ENCODE measurements at regions not wholly inside any gene's neighbourhood (a gene's known extent, or its start where the extent isn't known, plus 50 kb on each side); places are given as distances from the start of the nearest gene placed in this dataset.

- H3K4me3 ChIP-seq (ENCODE audit: low read length) = no peak overlapping the region
- DNase-seq (ENCODE audit: low read depth, low spot score) = no peak
Measured at GRCh38 chr13:63546524-63546923, 2130.9 kb upstream of the PCDH20 start.

DNA sequence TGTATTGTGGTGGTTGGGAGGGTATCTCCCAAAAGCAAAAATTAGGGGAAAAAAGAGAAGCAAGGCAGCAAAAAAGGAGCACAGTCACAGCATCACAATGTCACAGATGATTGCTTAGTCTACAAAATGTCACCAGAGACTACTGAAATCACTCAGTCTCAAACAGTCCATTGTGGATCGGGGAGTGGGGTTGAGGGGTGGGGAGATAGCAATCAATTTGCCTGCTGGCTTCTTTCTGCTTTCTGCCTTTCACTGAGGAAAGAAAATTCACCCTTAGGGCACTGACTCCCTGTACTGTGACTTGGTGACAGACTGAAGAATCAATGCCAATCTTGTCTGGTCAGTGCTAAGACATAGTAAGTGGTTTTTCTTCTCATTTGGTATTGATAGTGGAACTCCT, 2127.1 kb upstream of the PCDH20 start:
- no peak for DNase-seq (ENCODE audit: low read depth, low spot score)
- H3K4me3 ChIP-seq (ENCODE audit: low read length) = no peak overlapping the region

DNA sequence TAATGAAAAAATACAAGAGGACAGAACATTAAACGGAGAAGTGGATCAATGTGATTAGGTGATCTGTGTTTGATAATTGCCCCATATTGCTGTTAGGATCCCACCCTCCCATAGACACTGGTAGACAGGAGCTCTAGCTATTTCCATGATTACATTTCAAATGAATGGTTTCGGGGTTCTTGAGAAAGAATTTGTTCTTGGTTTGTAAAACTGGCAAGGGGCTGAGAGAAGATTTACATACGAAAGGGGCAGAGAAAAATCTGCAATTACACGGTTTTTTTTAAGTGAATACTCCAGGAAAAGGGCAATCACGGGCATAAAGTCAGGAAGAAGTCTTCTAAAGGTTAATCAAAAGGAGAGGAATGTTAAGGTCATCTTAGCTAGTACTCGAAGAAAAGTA, 2125.7 kb upstream of the PCDH20 start:
- no peak overlapping the region for H3K4me3 ChIP-seq (ENCODE audit: low read length)
- DNase-seq (ENCODE audit: low read depth, low spot score) = no peak

DNA sequence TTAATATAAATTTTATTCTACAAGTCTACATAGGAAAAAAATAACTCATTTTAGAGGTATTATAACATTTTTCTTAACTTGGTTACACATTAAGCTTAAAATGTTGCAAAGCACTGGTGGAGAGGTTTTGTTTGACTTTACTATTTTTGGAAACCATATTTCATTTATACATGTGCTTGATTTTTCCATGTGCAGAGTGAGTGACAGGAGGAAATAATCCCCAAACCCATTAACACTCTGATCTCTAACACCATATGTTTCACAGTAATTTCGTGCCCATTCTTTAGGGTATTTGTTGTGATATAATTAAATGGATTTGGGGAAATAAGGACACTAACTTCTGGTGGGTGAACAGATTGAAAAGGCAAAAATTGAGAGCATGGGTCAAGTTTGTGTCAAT, 2124.4 kb upstream of the PCDH20 start:
- DNase-seq (ENCODE audit: low read depth, low spot score) = no peak
- H3K4me3 ChIP-seq (ENCODE audit: low read length) = no peak overlapping the region

DNA sequence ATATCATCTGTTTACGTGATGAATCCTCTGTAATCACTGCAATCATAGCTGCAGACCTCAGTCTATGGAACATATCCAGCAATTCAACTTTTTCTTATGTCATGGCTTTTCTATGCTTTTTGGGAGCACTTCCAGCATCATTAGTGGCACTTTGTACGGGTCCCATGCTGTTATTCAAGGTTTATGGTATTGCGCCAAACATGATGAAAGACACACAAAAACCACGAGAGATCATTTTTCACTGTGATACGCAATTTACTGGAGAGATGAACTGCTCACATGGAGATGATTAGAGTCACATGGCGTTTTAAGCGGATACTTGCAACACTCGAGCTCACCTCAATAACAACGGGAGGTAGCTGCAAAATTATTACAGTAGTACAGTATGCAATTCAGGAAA, 2101.7 kb upstream of the PCDH20 start:
- H3K4me3 ChIP-seq (ENCODE audit: low read length) = no peak overlapping the region
- DNase-seq (ENCODE audit: low read depth, low spot score) = no peak

- no peak overlapping the region for H3K4me3 ChIP-seq (ENCODE audit: low read length)
- no peak for DNase-seq (ENCODE audit: low read depth, low spot score)
Measured at GRCh38 chr13:63516124-63516523, 2100.5 kb upstream of the PCDH20 start.

GRCh38 chr13:63514886-63515285, 2099.2 kb upstream of the PCDH20 start:
- DNase-seq (ENCODE audit: low read depth, low spot score) = no peak
- H3K4me3 ChIP-seq (ENCODE audit: low read length) = no peak overlapping the region

DNA sequence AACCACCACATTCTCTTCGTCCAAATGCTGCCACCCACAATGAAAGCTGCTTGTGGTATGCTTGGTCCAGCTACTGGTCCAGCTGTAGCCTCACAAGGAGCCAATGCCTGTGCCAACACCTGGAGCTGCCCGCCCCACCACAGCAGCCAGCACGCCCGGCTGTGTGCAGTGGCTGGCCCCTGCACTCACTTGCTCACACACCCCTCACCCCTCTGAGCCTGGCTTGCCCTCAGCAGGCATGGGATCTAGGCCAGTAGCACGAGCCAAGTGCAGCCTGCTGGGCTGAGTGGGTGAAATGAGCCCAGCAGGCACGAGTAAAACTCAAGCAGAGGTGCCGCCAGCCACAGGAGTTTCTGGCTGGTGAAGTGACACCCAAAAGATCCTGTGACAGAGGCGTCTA, 2096.4 kb upstream of the PCDH20 start:
- DNase-seq (ENCODE audit: low read depth, low spot score) = no peak
- no peak overlapping the region for H3K4me3 ChIP-seq (ENCODE audit: low read length)

DNA sequence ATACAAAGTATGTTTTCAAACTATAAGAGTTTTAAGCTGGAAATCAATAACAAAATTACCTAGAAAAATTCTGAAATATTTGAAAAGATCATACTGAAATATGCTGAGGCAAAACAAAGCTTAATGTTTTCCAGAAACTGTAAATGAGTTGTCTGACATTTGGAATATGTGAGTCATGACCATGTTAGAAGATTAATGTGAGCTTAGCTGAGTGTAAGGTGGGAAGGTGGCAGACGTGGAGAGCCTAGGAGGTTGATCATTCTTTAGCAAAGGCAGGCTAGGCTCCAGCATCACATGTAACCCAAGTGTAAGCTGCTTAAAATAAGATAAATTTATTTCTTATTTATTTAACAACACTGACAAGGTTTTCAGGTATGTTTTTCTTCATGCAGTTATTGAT, 2086.1 kb upstream of the PCDH20 start:
- DNase-seq (ENCODE audit: low read depth, low spot score) = no peak
- no peak overlapping the region for H3K4me3 ChIP-seq (ENCODE audit: low read length)

DNA sequence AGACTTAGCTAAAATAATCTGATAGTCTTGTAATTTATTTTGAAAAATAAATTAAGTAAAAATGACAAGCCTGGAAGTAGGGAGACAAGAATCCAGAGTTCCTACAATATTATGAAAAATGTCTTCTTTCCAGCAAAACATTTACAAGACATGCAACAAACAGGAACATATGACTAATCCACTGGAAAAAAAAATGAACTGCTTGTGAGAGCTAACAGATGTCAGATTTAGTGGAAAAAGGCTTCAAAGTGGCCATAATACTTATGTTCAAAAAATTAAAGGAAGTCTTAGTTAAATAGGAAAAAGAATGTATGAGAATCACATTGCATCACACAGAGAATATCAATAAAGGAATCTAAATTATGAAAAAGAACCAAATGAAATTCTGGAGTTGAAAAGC, 2082.0 kb upstream of the PCDH20 start:
- no peak for DNase-seq (ENCODE audit: low read depth, low spot score)
- no peak overlapping the region for H3K4me3 ChIP-seq (ENCODE audit: low read length)

GRCh38 chr13:63492604-63493003, 2077.0 kb upstream of the PCDH20 start:
- DNase-seq (ENCODE audit: low read depth, low spot score) = no peak
- no peak overlapping the region for H3K4me3 ChIP-seq (ENCODE audit: low read length)

GRCh38 chr13:63490149-63490548, 2074.5 kb upstream of the PCDH20 start:
- no peak for DNase-seq (ENCODE audit: low read depth, low spot score)
- H3K4me3 ChIP-seq (ENCODE audit: low read length) = no peak overlapping the region

GRCh38 chr13:63481334-63481733, 2065.7 kb upstream of the PCDH20 start:
- DNase-seq (ENCODE audit: low read depth, low spot score) = no peak
- H3K4me3 ChIP-seq (ENCODE audit: low read length) = no peak overlapping the region

- no peak for DNase-seq (ENCODE audit: low read depth, low spot score)
- H3K4me3 ChIP-seq (ENCODE audit: low read length) = no peak overlapping the region
Measured at GRCh38 chr13:63472711-63473110, 2057.1 kb upstream of the PCDH20 start.

GRCh38 chr13:63463782-63464610, 2048.3 kb upstream of the PCDH20 start:
- no peak for DNase-seq (ENCODE audit: low read depth, low spot score)
- H3K4me3 ChIP-seq (ENCODE audit: low read length) = no peak overlapping the region

GRCh38 chr13:63460462-63461090, 2044.9 kb upstream of the PCDH20 start:
- no peak for DNase-seq (ENCODE audit: low read depth, low spot score)
- no peak overlapping the region for H3K4me3 ChIP-seq (ENCODE audit: low read length)

DNA sequence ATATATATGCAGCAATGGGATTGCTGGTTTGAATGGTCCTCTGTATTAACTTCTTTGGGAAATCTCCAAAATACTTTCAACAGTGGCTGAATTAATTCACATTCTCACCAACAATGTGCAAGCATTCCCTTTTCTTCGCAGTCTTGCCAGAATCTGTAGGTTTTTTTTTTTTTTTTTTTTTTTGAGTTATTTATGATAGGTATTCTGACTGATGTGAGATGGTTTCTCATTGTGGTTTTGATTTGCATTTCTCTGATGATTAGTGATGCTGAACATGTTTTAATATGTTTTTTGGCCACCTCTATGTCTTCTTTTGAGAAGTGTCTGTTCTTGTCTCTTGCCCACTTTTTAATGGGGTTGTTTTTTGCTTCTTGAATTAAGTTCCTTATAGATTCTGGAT, 2041.5 kb upstream of the PCDH20 start:
- H3K4me3 ChIP-seq (ENCODE audit: low read length) = no peak overlapping the region
- no peak for DNase-seq (ENCODE audit: low read depth, low spot score)

DNA sequence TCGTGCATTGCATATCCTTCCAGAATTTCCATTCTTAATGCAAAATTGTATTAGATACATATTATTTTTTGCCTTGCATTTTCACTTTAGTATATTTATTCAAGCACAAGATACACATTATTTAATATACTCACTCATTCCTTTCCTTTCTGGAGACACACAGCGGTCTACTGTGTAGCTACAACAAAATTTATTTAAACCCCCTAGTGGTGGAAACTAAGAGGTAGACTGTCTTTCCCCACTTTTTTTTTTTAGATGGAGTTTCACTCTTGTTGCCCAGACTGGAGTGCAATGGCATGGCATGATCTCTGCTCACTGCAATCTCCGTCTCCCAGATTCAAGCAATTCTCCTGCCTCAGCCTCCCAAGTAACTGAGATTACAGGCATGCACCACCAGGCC, 2040.3 kb upstream of the PCDH20 start:
- peak; percentile 5 for DNase-seq (ENCODE audit: low read depth, low spot score)
- H3K4me3 ChIP-seq (ENCODE audit: low read length) = no peak overlapping the region

DNA sequence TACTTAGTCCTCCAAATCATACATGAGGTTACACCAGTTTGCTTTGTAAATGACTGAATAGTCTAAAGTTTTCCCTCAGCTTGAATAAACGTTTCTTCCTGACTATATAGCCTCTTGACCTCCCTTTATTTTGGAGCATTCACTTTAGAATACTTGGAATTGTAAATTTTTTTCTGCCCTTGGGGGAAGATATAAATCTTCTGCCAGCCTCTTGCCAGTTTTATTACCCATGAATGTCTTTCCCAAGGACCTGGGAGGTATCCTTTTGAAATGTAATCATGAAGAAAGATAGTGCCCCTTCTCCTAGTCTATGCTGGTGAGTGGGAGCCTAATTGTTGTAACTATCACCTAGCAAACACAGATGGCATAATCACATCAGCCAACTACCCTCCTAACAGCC, 2033.9 kb upstream of the PCDH20 start:
- DNase-seq (ENCODE audit: low read depth, low spot score) = no peak
- no peak overlapping the region for H3K4me3 ChIP-seq (ENCODE audit: low read length)

DNA sequence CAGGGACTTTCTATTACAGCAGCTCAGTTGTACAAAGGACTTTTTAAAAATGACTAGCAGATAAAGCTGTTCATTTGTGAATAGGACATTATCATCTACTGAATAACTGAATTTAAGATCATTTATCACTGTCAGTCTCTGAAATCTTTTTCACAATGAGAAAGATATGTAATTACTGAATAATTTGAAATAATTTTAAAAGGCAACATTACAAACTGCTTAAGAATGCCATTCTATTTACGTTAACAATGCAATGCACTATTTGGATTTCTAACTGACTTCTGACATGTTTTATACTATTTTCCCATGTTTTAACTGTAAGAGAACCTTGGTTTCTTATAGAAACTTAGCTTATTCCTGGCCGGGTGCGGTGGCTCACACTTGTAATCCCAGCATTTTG, 2033.0 kb upstream of the PCDH20 start:
- DNase-seq (ENCODE audit: low read depth, low spot score) = no peak
- H3K4me3 ChIP-seq (ENCODE audit: low read length) = no peak overlapping the region

GRCh38 chr13:63446329-63446728, 2030.7 kb upstream of the PCDH20 start:
- H3K4me3 ChIP-seq (ENCODE audit: low read length) = no peak overlapping the region
- DNase-seq (ENCODE audit: low read depth, low spot score) = no peak

All from Jurkat, Clone E6-1 (cell line).